GM12878 (cell line): ENCODE measurements at regions not wholly inside any gene's neighbourhood (a gene's known extent, or its start where the extent isn't known, plus 50 kb on each side); places are given as distances from the start of the nearest gene placed in this dataset.

Experiments used
- CBX5 ChIP-seq: sonication (generic); IDR thresholded peaks from 2 replicates; pipeline ENCODE4 v1.6.1; 2016; ENCODE audit warnings: low read depth, moderate library complexity, mild to moderate bottlenecking, inconsistent platforms
- CHD1 ChIP-seq: IDR thresholded peaks from 2 replicates; pipeline ENCODE4 v1.6.1; 2012; ENCODE audit warnings: low read depth, low read length, improper control_type of control experiment
- CREM ChIP-seq: IDR thresholded peaks from 2 replicates; pipeline ENCODE4 v1.6.1; 2014; ENCODE audit warnings: antibody characterized with exemption, low read depth
- ESRRA ChIP-seq: IDR thresholded peaks from 2 replicates; pipeline ENCODE4 v1.6.1; 2012; ENCODE audit warnings: mild to moderate bottlenecking, low read length, improper control_type of control experiment
- ETV6 ChIP-seq, 2 experiments: fragments of 450-650 bp in 1 of 2; IDR thresholded peaks in 1 of 2; conservative IDR thresholded peaks in 1 of 2; 2 replicates each; pipeline ENCODE4 v1.6.1; 2014; ENCODE audit warnings: antibody characterized with exemption in 1 of 2, borderline replicate concordance in 1 of 2, low read depth in 1 of 2, mild to moderate bottlenecking in 1 of 2, moderate library complexity in 1 of 2
- FOXK2 ChIP-seq: fragments of 450-650 bp; IDR thresholded peaks from 2 replicates; pipeline ENCODE4 v1.6.1; 2017; ENCODE audit warnings: mild to moderate bottlenecking, moderate library complexity
- MEF2A ChIP-seq: IDR thresholded peaks from 2 replicates; pipeline ENCODE4 v1.6.1; 2011; ENCODE audit warnings: low read depth, mild to moderate bottlenecking, low read length, moderate library complexity; ENCODE audit not compliant: insufficient read depth
- NBN ChIP-seq: fragments of 450-650 bp; IDR thresholded peaks from 2 replicates; pipeline ENCODE4 v1.6.1; 2016
- NR2F1 ChIP-seq: fragments of 450-650 bp; conservative IDR thresholded peaks from 2 replicates; pipeline ENCODE4 v1.6.1; 2017; ENCODE audit warnings: mild to moderate bottlenecking
- PML ChIP-seq: IDR thresholded peaks from 2 replicates; pipeline ENCODE4 v1.6.1; 2012; ENCODE audit warnings: low read length, inconsistent platforms
- PRDM15 ChIP-seq: fragments of 450-650 bp; formaldehyde crosslinking; IDR thresholded peaks from 2 replicates; pipeline ENCODE4 v1.4.0; 2020; ENCODE audit warnings: mild to moderate bottlenecking, moderate library complexity
- RUNX3 ChIP-seq: IDR thresholded peaks from 2 replicates; pipeline ENCODE4 v1.6.1; 2012; ENCODE audit warnings: low read length, inconsistent platforms
- ZNF687 ChIP-seq: fragments of 450-650 bp; IDR thresholded peaks from 2 replicates; pipeline ENCODE4 v1.6.1; 2017; ENCODE audit warnings: mild to moderate bottlenecking, moderate library complexity
- TF ChIP-seq, protein P1 (sequence below): IDR thresholded peaks from 2 replicates; pipeline ENCODE4 v1.6.1; 2011; ENCODE audit warnings: borderline replicate concordance, low read depth, mild to moderate bottlenecking, moderate library complexity, low read length; ENCODE audit not compliant: insufficient read depth, poor library complexity, severe bottlenecking
- TF ChIP-seq, protein P2 (sequence below): fragments of 450-650 bp; IDR thresholded peaks from 2 replicates; pipeline ENCODE4 v1.6.1; 2017; ENCODE audit warnings: borderline replicate concordance
- TF ChIP-seq, protein P3 (sequence below): fragments of 450-650 bp; IDR thresholded peaks from 2 replicates; pipeline ENCODE4 v1.6.1; 2016; ENCODE audit warnings: mild to moderate bottlenecking

DNA sequence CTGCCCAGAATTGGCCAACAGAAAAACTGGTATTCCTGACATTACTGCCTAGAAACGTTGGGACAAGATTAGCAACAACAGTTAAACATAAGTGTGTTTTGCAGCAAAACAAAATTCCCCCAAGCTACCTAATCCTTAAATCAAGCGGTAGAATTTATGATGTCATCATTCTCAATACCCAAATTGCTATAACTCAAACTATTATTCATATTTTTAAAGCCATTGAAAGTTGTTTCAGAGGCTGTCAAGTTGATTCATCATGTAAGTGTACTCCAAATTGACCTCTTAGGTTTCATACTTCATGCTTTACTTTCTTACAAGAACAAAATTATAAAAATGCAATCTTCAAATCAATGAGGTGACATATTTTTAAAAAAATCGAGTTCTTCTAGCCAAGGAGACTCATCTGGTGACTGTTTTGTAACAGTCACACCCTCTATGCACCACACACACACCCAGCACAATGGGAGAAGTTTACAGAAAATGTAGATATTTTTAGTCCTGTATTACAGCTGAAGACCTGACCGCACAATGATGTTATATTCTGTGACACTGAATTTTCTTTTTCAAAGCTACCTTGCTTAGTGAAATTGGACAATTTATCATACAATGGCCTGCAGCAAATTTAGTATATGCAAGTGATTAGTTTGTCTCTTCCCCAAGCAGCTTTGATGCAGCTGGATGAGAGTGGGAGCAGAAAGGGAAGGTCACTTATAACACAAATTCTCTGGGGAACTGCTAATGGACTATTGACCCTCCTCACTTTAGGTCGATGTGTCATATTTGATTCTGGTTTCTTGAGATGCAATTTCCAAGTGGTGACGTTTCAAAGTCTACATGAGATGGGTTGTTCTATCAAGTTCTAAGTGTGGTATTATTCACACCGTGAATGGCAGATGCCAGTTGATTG, 345.3 kb upstream of the OBI1 start (continued):
- TF ChIP-seq, protein P1, sequence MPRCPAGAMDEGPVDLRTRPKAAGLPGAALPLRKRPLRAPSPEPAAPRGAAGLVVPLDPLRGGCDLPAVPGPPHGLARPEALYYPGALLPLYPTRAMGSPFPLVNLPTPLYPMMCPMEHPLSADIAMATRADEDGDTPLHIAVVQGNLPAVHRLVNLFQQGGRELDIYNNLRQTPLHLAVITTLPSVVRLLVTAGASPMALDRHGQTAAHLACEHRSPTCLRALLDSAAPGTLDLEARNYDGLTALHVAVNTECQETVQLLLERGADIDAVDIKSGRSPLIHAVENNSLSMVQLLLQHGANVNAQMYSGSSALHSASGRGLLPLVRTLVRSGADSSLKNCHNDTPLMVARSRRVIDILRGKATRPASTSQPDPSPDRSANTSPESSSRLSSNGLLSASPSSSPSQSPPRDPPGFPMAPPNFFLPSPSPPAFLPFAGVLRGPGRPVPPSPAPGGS: peak; percentile 50
- TF ChIP-seq ETV6 (conservative IDR thresholded peaks at IDR 0.05 in 1 of 2, IDR thresholded peaks at IDR 0.05 in 1 of 2; ENCODE audit: borderline replicate concordance in 1 of 2, low read depth in 1 of 2) (peak in 1 of 2 experiments; percentile 8; a peak in 1 of 4 replicates), PRDM15 (0 out of 2 replicates have a peak, but pooled peaks have one; percentile 23), CHD1 (no peak), CREM (peak; percentile 85), ZNF687 (no peak), RUNX3 (peak; percentile 69), FOXK2 (no peak), NBN (peak; percentile 30; the same call in 1 of the 2 replicates), NR2F1 (peak; percentile 96), PML (peak; percentile 89; the same call in 1 of the 2 replicates), ESRRA (no peak), CBX5 (0 out of 2 replicates have a peak, but pooled peaks have one; percentile 28), MEF2A (peak; percentile 43; the same call in 1 of the 2 replicates)
- TF ChIP-seq, protein P2, sequence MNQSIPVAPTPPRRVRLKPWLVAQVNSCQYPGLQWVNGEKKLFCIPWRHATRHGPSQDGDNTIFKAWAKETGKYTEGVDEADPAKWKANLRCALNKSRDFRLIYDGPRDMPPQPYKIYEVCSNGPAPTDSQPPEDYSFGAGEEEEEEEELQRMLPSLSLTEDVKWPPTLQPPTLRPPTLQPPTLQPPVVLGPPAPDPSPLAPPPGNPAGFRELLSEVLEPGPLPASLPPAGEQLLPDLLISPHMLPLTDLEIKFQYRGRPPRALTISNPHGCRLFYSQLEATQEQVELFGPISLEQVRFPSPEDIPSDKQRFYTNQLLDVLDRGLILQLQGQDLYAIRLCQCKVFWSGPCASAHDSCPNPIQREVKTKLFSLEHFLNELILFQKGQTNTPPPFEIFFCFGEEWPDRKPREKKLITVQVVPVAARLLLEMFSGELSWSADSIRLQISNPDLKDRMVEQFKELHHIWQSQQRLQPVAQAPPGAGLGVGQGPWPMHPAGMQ: no peak
- TF ChIP-seq, protein P3, sequence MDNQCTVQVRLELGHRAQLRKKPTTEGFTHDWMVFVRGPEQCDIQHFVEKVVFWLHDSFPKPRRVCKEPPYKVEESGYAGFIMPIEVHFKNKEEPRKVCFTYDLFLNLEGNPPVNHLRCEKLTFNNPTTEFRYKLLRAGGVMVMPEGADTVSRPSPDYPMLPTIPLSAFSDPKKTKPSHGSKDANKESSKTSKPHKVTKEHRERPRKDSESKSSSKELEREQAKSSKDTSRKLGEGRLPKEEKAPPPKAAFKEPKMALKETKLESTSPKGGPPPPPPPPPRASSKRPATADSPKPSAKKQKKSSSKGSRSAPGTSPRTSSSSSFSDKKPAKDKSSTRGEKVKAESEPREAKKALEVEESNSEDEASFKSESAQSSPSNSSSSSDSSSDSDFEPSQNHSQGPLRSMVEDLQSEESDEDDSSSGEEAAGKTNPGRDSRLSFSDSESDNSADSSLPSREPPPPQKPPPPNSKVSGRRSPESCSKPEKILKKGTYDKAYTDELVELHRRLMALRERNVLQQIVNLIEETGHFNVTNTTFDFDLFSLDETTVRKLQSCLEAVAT: no peak
